ENCODE measurements at regions not wholly inside any gene's neighbourhood (a gene's known extent, or its start where the extent isn't known, plus 50 kb on each side); places are given as distances from the start of the nearest gene placed in this dataset.

GRCh38 chr2:146523196-146523595 is 1321.6 kb upstream of the ACVR2A start:
- TF ChIP-seq CTCF (IDR thresholded peaks at IDR 0.05; ENCODE audit: low read depth, low read length, missing control alignments): no peak
- no peak overlapping the region for H3K4me3 ChIP-seq (ENCODE audit: low read depth, low read length)
- DNase-seq (ENCODE audit: low read depth): no peak

- no peak for DNase-seq (ENCODE audit: low read depth)
- TF ChIP-seq CTCF (IDR thresholded peaks at IDR 0.05; ENCODE audit: low read depth, low read length, missing control alignments): no peak
- H3K4me3 ChIP-seq (ENCODE audit: low read depth, low read length): no peak overlapping the region
Observed at GRCh38 chr2:146506851-146507250, 1338.0 kb upstream of the ACVR2A start.

- H3K4me3 ChIP-seq (ENCODE audit: low read depth, low read length): no peak overlapping the region
- no peak for TF ChIP-seq CTCF (IDR thresholded peaks at IDR 0.05; ENCODE audit: low read depth, low read length, missing control alignments)
Observed at GRCh38 chr2:146503366-146503765, 1341.5 kb upstream of the ACVR2A start.

GRCh38 chr2:146496248-146496647 is 1348.6 kb upstream of the ACVR2A start:
- H3K4me3 ChIP-seq (ENCODE audit: low read depth, low read length): no peak overlapping the region
- no peak for DNase-seq (ENCODE audit: low read depth)
- no peak for TF ChIP-seq CTCF (IDR thresholded peaks at IDR 0.05; ENCODE audit: low read depth, low read length, missing control alignments)

More at GRCh38 chr2:146503366-146503765, 1341.5 kb upstream of the ACVR2A start:
- DNase-seq (ENCODE audit: low read depth): no peak

GRCh38 chr2:146489386-146489785 is 1355.4 kb upstream of the ACVR2A start:
- no peak for TF ChIP-seq CTCF (IDR thresholded peaks at IDR 0.05; ENCODE audit: low read depth, low read length, missing control alignments)
- DNase-seq (ENCODE audit: low read depth): no peak
- H3K4me3 ChIP-seq (ENCODE audit: low read depth, low read length): no peak overlapping the region

- no peak for TF ChIP-seq CTCF (IDR thresholded peaks at IDR 0.05; ENCODE audit: low read depth, low read length, missing control alignments)
- no peak overlapping the region for H3K4me3 ChIP-seq (ENCODE audit: low read depth, low read length)
- no peak for DNase-seq (ENCODE audit: low read depth)
Observed at GRCh38 chr2:146481629-146482028, 1363.2 kb upstream of the ACVR2A start.

- no peak for TF ChIP-seq CTCF (IDR thresholded peaks at IDR 0.05; ENCODE audit: low read depth, low read length, missing control alignments)
Observed at GRCh38 chr2:146477383-146477782, 1367.4 kb upstream of the ACVR2A start.

More at GRCh38 chr2:146477383-146477782, 1367.4 kb upstream of the ACVR2A start:
- DNase-seq (ENCODE audit: low read depth): no peak
- H3K4me3 ChIP-seq (ENCODE audit: low read depth, low read length): no peak overlapping the region

Data from GM12864 (cell line).